ENCODE measurements at regions not wholly inside any gene's neighbourhood (a gene's known extent, or its start where the extent isn't known, plus 50 kb on each side); places are given as distances from the start of the nearest gene placed in this dataset.

- TF ChIP-seq CTCF (IDR thresholded peaks at IDR 0.05) (no peak), ATF2 (CRISPR knock-in tag; IDR thresholded peaks at IDR 0.05; ENCODE audit: borderline replicate concordance, low read depth) (no peak), MAX (CRISPR knock-in tag; IDR thresholded peaks at IDR 0.05) (no peak), NFYB (CRISPR knock-in tag; conservative IDR thresholded peaks at IDR 0.05; ENCODE audit: low read depth) (no peak), AR (CRISPR knock-in tag; IDR thresholded peaks at IDR 0.05) (no peak)
Measured at GRCh38 chr2:67707896-67708295, 310.8 kb downstream of the ETAA1 start.
